GM23338 (cell line): ENCODE measurements at regions not wholly inside any gene's neighbourhood (a gene's known extent, or its start where the extent isn't known, plus 50 kb on each side); places are given as distances from the start of the nearest gene placed in this dataset.

Experiments used
- ATAC-seq: fragments of 200-7000 bp; cut with Tn5 transposase; 3 replicates; pipeline ENCODE4 v1.9.1; 2020
- DNase-seq: peaks from one replicate; pipeline ENCODE4 v3.0.0-alpha.2; 2015; ENCODE audit warnings: low spot score
- H2AFZ ChIP-seq: fragments of 200-600 bp; sonication (generic); 2 replicates; pipeline ENCODE4 v1.8.0; 2016; ENCODE audit warnings: antibody characterized with exemption, mild to moderate bottlenecking, moderate library complexity
- H3F3A ChIP-seq: fragments of 200-600 bp; sonication (generic); replicated peaks from 2 replicates; pipeline ENCODE4 v1.8.0; 2017; ENCODE audit warnings: antibody characterized with exemption, mixed run types, low read depth
- H3K27ac ChIP-seq: fragments of 200-600 bp; sonication (generic); 2 replicates; pipeline ENCODE4 v1.6.1; 2016; ENCODE audit warnings: low read depth
- H3K27me3 ChIP-seq: fragments of 200-600 bp; sonication (generic); 2 replicates; pipeline ENCODE4 v1.8.0; 2016; ENCODE audit warnings: mild to moderate bottlenecking, mixed run types, moderate library complexity; ENCODE audit not compliant: insufficient read depth
- H3K36me3 ChIP-seq: fragments of 200-600 bp; sonication (generic); 2 replicates; pipeline ENCODE4 v1.8.0; 2016; ENCODE audit warnings: mild to moderate bottlenecking; ENCODE audit not compliant: insufficient read depth
- H3K4me1 ChIP-seq: fragments of 200-600 bp; sonication (generic); 2 replicates; pipeline ENCODE4 v1.8.0; 2016; ENCODE audit warnings: mild to moderate bottlenecking, moderate library complexity; ENCODE audit not compliant: insufficient read depth
- H3K4me2 ChIP-seq: fragments of 200-600 bp; sonication (generic); 2 replicates; pipeline ENCODE4 v1.7.1; 2017; ENCODE audit warnings: mixed run types
- H3K4me3 ChIP-seq: fragments of 200-600 bp; sonication (generic); 2 replicates; pipeline ENCODE4 v1.6.1; 2016; ENCODE audit warnings: mixed run types
- H3K79me2 ChIP-seq: fragments of 200-600 bp; sonication (generic); replicated peaks from 2 replicates; pipeline ENCODE4 v1.8.0; 2017; ENCODE audit warnings: mild to moderate bottlenecking; ENCODE audit not compliant: insufficient read depth
- H3K9me2 ChIP-seq: fragments of 200-600 bp; sonication (generic); 2 replicates; pipeline ENCODE4 v1.8.0; 2017; ENCODE audit not compliant: insufficient read depth
- H4K20me1 ChIP-seq: fragments of 200-600 bp; sonication (generic); replicated peaks from 2 replicates; pipeline ENCODE4 v1.8.0; 2017; ENCODE audit warnings: mild to moderate bottlenecking; ENCODE audit not compliant: insufficient read depth
- H3K27ac Mint-ChIP-seq: 2 replicates; pipeline ENCODE4 v1.8.0; 2020; ENCODE audit warnings: inconsistent platforms, mild to moderate bottlenecking, moderate library complexity, mixed read lengths
- H3K27me3 Mint-ChIP-seq: 3 replicates; pipeline ENCODE4 v1.8.0; 2022; ENCODE audit warnings: low read depth, mild to moderate bottlenecking, moderate library complexity, mixed read lengths, inconsistent platforms; ENCODE audit not compliant: insufficient read depth, poor library complexity
- H3K36me3 Mint-ChIP-seq: 3 replicates; pipeline ENCODE4 v1.8.0; 2021; ENCODE audit warnings: low read depth, mild to moderate bottlenecking, inconsistent platforms, moderate library complexity, mixed read lengths
- H3K4me1 Mint-ChIP-seq: 3 replicates; pipeline ENCODE4 v1.8.0; 2020; ENCODE audit warnings: mild to moderate bottlenecking, inconsistent platforms, mixed read lengths
- H3K4me3 Mint-ChIP-seq: 3 replicates; pipeline ENCODE4 v1.8.0; 2021; ENCODE audit warnings: moderate library complexity, mild to moderate bottlenecking, inconsistent platforms, mixed read lengths
- H3K9me3 Mint-ChIP-seq: 3 replicates; pipeline ENCODE4 v1.8.0; 2020; ENCODE audit warnings: moderate library complexity, mild to moderate bottlenecking, inconsistent platforms, mixed read lengths
- CREB1 ChIP-seq: fragments of 250-450 bp; sonication (Bioruptor Pico); IDR thresholded peaks from 2 replicates; pipeline ENCODE4 v1.5.0; 2020; ENCODE audit warnings: low read depth, mild to moderate bottlenecking, moderate library complexity
- EZH2 ChIP-seq: fragments of 200-600 bp; sonication (generic); IDR thresholded peaks from one replicate; pipeline ENCODE4 v1.8.0; 2017; ENCODE audit warnings: antibody characterized with exemption, mild to moderate bottlenecking, low read depth; ENCODE audit not compliant: unreplicated experiment
- JUNB ChIP-seq: IDR thresholded peaks from one replicate; pipeline ENCODE4 v1.6.1; 2016; ENCODE audit warnings: antibody characterized with exemption; ENCODE audit not compliant: unreplicated experiment
- NANOG ChIP-seq: IDR thresholded peaks from 2 replicates; pipeline ENCODE4 v1.6.1; 2016; ENCODE audit warnings: antibody characterized with exemption, borderline replicate concordance
- POLR2AphosphoS5 ChIP-seq: IDR thresholded peaks from 2 replicates; pipeline ENCODE4 v1.6.1; 2016; ENCODE audit warnings: antibody characterized with exemption, low read depth
- ZNF114 ChIP-seq: fragments of 250-450 bp; sonication (Bioruptor Pico); IDR thresholded peaks from 2 replicates; pipeline ENCODE4 v1.5.0; 2020; ENCODE audit warnings: mild to moderate bottlenecking, moderate library complexity
- ZNF331 ChIP-seq: fragments of 250-450 bp; sonication (Bioruptor Pico); IDR thresholded peaks from 2 replicates; pipeline ENCODE4 v1.5.0; 2020; ENCODE audit warnings: low read depth, mild to moderate bottlenecking, moderate library complexity
- TF ChIP-seq, protein P1 (sequence below), 2 experiments: fragments of 200-600 bp in 1 of 2; sonication (generic) in 1 of 2; conservative IDR thresholded peaks; 2 replicates each; pipeline versions ENCODE4 v1.5.1 to v1.6.1; 2016 to 2017; ENCODE audit warnings: antibody characterized with exemption in 2 of 2, low read depth in 2 of 2, mild to moderate bottlenecking in 2 of 2, moderate library complexity in 1 of 2
- TF ChIP-seq, protein P2 (sequence below): IDR thresholded peaks from 2 replicates; pipeline ENCODE4 v1.6.1; 2016; ENCODE audit warnings: antibody characterized with exemption
- TF ChIP-seq, protein P3 (sequence below): IDR thresholded peaks from one replicate; pipeline ENCODE4 v1.6.1; 2018; ENCODE audit warnings: antibody characterized with exemption; ENCODE audit not compliant: unreplicated experiment

DNA sequence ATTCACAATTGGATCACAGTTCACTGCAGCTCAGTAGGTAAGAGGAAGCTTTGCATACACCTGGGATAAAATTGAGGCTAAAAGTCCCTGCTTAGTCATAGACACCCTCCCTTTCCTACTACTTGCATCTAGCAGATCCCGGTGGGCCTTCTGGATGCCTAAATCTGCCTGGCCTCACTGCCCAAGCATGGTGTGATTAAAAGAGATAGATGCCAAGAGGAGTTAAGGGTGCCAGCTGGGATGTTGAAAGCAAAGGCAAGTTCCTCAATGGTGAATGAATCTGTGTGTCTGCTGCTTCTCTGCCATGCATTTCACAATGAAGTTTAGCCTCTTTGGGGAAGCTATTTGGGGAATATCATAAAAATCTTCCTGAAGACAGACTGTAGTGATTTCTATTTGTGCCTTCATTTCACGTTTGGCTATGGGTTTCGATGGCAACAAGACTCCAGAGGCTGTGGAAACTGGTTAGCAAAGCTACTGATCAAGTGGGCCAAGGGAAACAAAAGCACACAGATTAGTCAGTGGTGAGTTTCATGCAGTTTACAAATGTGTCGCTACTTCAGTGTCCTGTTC lies 534.0 kb downstream of the ANKRD50 start:
- Mint-ChIP-seq H3K4me1 (peaks cover 6% of the 10 kb centered on the region; the same call in 2 of the 3 replicates), H3K36me3 (no peaks in the 10 kb centered on the region; the same call in 2 of the 3 replicates), H3K27ac (no peak overlapping the region), H3K27me3 (peaks cover 2% of the 10 kb centered on the region), H3K9me3 (no peaks in the 10 kb centered on the region), H3K4me3 (no peak overlapping the region)
- H3K36me3 ChIP-seq, result no peaks in the 10 kb centered on the region
- no peak overlapping the region for H3K4me2 ChIP-seq
- H3K79me2 ChIP-seq, result no peaks in the 10 kb centered on the region
- H3K27ac ChIP-seq, result no peak overlapping the region
- H3K4me3 ChIP-seq, result no peak overlapping the region
- H3K27me3 ChIP-seq, result no peaks in the 10 kb centered on the region
- ATAC-seq (no peak), DNase-seq (no peak)
- no peak overlapping the region for H2AFZ ChIP-seq
- no peaks in the 10 kb centered on the region for H3K9me2 ChIP-seq
- peaks cover 10% of the 10 kb centered on the region for H3K4me1 ChIP-seq
- H4K20me1 ChIP-seq, result no peaks in the 10 kb centered on the region
- TF ChIP-seq NANOG, result no peak
- H3F3A ChIP-seq, result no peaks in the 10 kb centered on the region

DNA sequence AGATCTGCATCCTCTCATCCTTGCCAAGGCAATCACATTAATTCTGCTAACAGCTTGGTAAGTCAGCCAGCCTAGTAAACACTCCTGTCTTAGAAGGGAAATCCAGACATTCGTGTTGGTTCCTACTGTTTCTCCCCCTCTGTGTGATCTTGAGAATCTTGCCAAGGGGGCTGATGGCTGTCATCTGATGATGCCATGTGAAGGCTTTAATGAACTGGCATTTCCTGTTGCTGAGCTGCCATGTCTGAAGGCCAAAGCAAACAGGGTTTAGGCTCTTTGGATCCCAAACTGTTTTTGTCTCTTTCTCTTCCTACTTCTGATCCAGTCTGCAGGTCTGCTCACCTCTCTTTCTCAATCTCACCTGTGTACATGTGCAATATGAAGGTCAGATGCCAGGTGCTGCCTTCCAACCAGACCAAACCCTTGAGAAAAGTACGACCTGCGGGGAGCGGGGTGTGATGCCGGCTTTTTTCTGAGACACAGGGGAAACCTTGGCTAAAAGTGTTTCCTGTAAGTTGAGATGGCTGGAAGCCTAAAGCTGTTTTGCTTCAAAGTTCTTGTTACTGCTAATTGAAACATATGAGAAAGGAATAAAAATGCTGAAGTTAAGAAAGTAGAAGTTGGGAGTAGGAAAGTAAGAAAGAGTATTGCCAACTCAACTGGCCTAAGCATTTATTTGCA lies 532.9 kb downstream of the ANKRD50 start:
- ATAC-seq (no peak), DNase-seq (no peak)
- no peaks in the 10 kb centered on the region for H3K9me2 ChIP-seq
- no peaks in the 10 kb centered on the region for H3K79me2 ChIP-seq
- H3K27ac Mint-ChIP-seq, result no peak overlapping the region
- H3K4me2 ChIP-seq, result no peak overlapping the region
- no peaks in the 10 kb centered on the region for H3K9me3 Mint-ChIP-seq
- no peaks in the 10 kb centered on the region for H3K27me3 ChIP-seq
- no peak overlapping the region for H3K4me3 ChIP-seq
- no peak overlapping the region for H3K4me3 Mint-ChIP-seq
- H3K36me3 ChIP-seq, result no peaks in the 10 kb centered on the region
- no peaks in the 10 kb centered on the region for H4K20me1 ChIP-seq
- H3K27ac ChIP-seq, result no peak overlapping the region
- H3F3A ChIP-seq, result no peaks in the 10 kb centered on the region
- H3K27me3 Mint-ChIP-seq, result no peaks in the 10 kb centered on the region
- no peaks in the 10 kb centered on the region; the same call in 2 of the 3 replicates for H3K36me3 Mint-ChIP-seq
- H2AFZ ChIP-seq, result no peak overlapping the region; the same call in 1 of the 2 replicates
- peaks cover 18% of the 10 kb centered on the region for H3K4me1 ChIP-seq
- H3K4me1 Mint-ChIP-seq, result peaks cover 10% of the 10 kb centered on the region; the same call in 2 of the 3 replicates
- TF ChIP-seq, protein P1, sequence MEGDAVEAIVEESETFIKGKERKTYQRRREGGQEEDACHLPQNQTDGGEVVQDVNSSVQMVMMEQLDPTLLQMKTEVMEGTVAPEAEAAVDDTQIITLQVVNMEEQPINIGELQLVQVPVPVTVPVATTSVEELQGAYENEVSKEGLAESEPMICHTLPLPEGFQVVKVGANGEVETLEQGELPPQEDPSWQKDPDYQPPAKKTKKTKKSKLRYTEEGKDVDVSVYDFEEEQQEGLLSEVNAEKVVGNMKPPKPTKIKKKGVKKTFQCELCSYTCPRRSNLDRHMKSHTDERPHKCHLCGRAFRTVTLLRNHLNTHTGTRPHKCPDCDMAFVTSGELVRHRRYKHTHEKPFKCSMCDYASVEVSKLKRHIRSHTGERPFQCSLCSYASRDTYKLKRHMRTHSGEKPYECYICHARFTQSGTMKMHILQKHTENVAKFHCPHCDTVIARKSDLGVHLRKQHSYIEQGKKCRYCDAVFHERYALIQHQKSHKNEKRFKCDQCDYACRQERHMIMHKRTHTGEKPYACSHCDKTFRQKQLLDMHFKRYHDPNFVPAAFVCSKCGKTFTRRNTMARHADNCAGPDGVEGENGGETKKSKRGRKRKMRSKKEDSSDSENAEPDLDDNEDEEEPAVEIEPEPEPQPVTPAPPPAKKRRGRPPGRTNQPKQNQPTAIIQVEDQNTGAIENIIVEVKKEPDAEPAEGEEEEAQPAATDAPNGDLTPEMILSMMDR (conservative IDR thresholded peaks at IDR 0.05; ENCODE audit: low read depth in 2 of 2), result no peak
- no peak for TF ChIP-seq POLR2AphosphoS5
- no peak for TF ChIP-seq JUNB
- TF ChIP-seq, protein P2, sequence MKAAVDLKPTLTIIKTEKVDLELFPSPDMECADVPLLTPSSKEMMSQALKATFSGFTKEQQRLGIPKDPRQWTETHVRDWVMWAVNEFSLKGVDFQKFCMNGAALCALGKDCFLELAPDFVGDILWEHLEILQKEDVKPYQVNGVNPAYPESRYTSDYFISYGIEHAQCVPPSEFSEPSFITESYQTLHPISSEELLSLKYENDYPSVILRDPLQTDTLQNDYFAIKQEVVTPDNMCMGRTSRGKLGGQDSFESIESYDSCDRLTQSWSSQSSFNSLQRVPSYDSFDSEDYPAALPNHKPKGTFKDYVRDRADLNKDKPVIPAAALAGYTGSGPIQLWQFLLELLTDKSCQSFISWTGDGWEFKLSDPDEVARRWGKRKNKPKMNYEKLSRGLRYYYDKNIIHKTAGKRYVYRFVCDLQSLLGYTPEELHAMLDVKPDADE, result no peak
- no peak for TF ChIP-seq CREB1 (CRISPR knock-in tag)
- no peak for TF ChIP-seq ZNF114
- no peak for TF ChIP-seq EZH2
- TF ChIP-seq, protein P3, sequence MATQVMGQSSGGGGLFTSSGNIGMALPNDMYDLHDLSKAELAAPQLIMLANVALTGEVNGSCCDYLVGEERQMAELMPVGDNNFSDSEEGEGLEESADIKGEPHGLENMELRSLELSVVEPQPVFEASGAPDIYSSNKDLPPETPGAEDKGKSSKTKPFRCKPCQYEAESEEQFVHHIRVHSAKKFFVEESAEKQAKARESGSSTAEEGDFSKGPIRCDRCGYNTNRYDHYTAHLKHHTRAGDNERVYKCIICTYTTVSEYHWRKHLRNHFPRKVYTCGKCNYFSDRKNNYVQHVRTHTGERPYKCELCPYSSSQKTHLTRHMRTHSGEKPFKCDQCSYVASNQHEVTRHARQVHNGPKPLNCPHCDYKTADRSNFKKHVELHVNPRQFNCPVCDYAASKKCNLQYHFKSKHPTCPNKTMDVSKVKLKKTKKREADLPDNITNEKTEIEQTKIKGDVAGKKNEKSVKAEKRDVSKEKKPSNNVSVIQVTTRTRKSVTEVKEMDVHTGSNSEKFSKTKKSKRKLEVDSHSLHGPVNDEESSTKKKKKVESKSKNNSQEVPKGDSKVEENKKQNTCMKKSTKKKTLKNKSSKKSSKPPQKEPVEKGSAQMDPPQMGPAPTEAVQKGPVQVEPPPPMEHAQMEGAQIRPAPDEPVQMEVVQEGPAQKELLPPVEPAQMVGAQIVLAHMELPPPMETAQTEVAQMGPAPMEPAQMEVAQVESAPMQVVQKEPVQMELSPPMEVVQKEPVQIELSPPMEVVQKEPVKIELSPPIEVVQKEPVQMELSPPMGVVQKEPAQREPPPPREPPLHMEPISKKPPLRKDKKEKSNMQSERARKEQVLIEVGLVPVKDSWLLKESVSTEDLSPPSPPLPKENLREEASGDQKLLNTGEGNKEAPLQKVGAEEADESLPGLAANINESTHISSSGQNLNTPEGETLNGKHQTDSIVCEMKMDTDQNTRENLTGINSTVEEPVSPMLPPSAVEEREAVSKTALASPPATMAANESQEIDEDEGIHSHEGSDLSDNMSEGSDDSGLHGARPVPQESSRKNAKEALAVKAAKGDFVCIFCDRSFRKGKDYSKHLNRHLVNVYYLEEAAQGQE, result no peak
- no peak for TF ChIP-seq ZNF331 (CRISPR knock-in tag)
